ENCODE measurements at regions not wholly inside any gene's neighbourhood (a gene's known extent, or its start where the extent isn't known, plus 50 kb on each side); places are given as distances from the start of the nearest gene placed in this dataset.

DNA sequence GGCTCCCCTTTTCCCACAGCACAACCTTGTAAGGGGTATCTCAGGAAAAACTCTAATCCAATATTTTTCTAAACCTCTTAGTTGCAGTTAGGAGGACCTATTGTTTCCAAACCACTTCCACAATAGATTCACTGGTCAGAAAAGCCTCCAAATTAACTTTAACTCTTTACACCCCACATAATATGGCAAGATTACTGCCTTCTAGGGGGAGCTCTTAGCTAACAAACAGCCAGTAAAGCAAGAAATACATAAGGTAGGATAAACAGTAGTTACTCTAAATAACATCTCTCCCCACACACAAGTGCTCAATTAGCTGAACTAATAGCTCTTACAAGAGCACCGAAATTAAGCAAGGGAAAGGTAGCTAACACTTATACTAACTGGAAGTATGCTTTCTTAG, 192.1 kb upstream of the KIF2B start:
- 60 to 67% methylated on average over 1 of the region's 1 CpG for WGBS, 2 donors
- no peaks in the 10 kb centered on the region for H3K27me3 ChIP-seq
- no peaks in the 10 kb centered on the region for H3K36me3 ChIP-seq
- H3K4me1 ChIP-seq, result no peaks in the 10 kb centered on the region
- intact Hi-C loops (cut with DNase I), result no loop called here
- TF ChIP-seq, protein P1, sequence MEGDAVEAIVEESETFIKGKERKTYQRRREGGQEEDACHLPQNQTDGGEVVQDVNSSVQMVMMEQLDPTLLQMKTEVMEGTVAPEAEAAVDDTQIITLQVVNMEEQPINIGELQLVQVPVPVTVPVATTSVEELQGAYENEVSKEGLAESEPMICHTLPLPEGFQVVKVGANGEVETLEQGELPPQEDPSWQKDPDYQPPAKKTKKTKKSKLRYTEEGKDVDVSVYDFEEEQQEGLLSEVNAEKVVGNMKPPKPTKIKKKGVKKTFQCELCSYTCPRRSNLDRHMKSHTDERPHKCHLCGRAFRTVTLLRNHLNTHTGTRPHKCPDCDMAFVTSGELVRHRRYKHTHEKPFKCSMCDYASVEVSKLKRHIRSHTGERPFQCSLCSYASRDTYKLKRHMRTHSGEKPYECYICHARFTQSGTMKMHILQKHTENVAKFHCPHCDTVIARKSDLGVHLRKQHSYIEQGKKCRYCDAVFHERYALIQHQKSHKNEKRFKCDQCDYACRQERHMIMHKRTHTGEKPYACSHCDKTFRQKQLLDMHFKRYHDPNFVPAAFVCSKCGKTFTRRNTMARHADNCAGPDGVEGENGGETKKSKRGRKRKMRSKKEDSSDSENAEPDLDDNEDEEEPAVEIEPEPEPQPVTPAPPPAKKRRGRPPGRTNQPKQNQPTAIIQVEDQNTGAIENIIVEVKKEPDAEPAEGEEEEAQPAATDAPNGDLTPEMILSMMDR (IDR thresholded peaks at IDR 0.05), result no peak
- TF ChIP-seq POLR2A (IDR thresholded peaks at IDR 0.05), result no peak
- H3K4me3 ChIP-seq (replicated peaks in 1 of 3), result no peak overlapping the region
- no peak for DNase-seq
- H3K27ac ChIP-seq, result no peak overlapping the region
- no peaks in the 10 kb centered on the region for H3K9me3 ChIP-seq

DNA sequence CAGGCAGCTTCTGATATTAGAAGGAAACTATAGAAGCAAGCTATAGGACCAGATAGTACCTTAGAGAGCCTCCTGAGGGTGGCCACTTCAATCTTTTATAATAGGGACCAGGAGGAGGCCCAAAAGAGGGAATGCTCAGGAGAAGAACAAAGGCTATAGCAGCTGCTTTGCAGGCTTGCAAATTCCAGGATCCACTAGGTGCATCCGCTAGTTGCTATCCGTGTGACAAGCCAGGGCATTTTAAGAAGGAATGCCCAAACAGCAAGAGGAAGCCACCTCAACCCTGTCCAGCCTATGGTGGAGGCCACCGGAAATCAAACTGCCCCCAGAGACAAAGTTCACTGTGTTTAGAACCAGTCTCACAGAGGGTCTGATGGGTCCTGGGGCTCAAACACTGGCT, 192.6 kb upstream of the KIF2B start:
- H3K9me3 ChIP-seq, result no peaks in the 10 kb centered on the region
- no peak overlapping the region for H3K4me3 ChIP-seq (replicated peaks in 1 of 3)
- no peaks in the 10 kb centered on the region for H3K27me3 ChIP-seq
- H3K4me1 ChIP-seq, result no peaks in the 10 kb centered on the region
- intact Hi-C loops (cut with DNase I), result no loop called here
- H3K27ac ChIP-seq, result no peak overlapping the region
- no peaks in the 10 kb centered on the region for H3K36me3 ChIP-seq
- TF ChIP-seq POLR2A (IDR thresholded peaks at IDR 0.05), result no peak
- TF ChIP-seq, protein P1 (IDR thresholded peaks at IDR 0.05), result no peak
- 67 to 71% methylated on average over 3 of the region's 3 CpGs for WGBS, 2 donors
- DNase-seq, result no peak

DNA sequence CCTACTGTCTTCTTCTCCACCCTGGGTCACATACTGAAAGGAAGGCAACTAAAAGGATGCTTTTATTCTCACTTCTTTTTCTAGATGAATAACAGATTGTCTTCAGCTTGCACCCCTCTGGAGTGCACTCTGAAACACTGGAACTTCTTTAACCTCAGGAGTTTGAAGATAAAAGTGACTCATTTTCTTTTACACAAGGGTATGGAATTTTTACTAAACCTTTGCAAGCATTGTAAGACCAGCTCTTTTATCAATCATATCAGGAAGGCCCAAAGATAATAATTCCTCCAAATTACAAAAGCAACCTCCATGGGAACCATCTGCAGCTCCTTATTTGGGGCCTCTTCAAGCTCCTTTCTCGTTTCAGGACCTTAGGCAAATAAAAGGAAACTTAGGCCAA, 193.5 kb upstream of the KIF2B start:
- WGBS, 2 donors, result 57 to 62% methylated on average over 1 of the region's 1 CpG
- Histone ChIP-seq H3K9me3 (no peaks in the 10 kb centered on the region), H3K36me3 (no peaks in the 10 kb centered on the region), H3K4me1 (no peaks in the 10 kb centered on the region), H3K27me3 (no peaks in the 10 kb centered on the region), H3K27ac (no peak overlapping the region), H3K4me3 (replicated peaks in 1 of 3) (no peak overlapping the region)
- no peak for DNase-seq
- TF ChIP-seq POLR2A (IDR thresholded peaks at IDR 0.05), result no peak
- TF ChIP-seq, protein P1 (IDR thresholded peaks at IDR 0.05), result no peak
- intact Hi-C loops (cut with DNase I), result no loop called here

DNA sequence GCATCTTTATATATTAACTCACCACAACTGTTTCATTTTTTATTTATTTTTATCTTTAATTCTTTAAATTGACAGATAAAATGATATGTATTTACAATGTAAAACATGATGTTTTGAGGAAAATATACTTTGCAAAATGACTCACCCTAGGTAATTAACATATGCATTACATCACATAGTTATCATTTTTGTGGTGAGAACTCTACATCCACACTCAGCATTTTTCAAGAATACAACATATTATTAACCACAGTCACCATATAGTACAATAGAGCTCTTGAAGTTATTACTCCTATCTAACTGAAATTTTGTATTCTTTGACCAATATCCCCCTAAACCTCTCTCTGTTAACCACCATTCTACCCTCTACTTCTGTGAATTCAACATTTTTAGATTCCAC, 194.7 kb upstream of the KIF2B start:
- intact Hi-C loops (cut with DNase I), result no loop called here

DNA sequence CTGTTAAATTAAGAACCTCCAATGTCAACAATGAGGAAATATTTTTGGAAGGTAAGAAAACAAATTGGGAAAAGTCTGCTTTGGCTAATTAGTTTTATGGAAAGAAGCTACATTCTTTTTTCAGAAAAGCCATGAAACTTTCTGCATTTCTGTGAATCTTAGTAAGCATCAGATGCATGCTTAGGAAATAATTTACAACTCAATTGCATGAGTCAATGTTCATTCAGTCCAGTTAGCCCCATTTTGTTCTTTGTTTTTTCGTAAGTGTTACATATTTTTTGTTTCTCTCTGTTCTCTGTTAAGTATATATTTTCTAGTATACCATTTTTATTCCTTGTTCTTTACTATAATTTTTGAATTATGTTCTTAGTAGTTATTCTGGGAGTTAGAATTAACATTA, 195.2 kb upstream of the KIF2B start:
- no peak for DNase-seq
- Histone ChIP-seq H3K36me3 (no peaks in the 10 kb centered on the region), H3K4me1 (no peaks in the 10 kb centered on the region), H3K27ac (no peak overlapping the region), H3K4me3 (replicated peaks in 1 of 3) (no peak overlapping the region), H3K27me3 (no peaks in the 10 kb centered on the region), H3K9me3 (no peaks in the 10 kb centered on the region)
- WGBS, 2 donors, result 77 to 79% methylated on average over 1 of the region's 1 CpG
- intact Hi-C loops (cut with DNase I), result no loop called here
- TF ChIP-seq, protein P1 (IDR thresholded peaks at IDR 0.05), result no peak
- TF ChIP-seq POLR2A (IDR thresholded peaks at IDR 0.05), result no peak

More for the DNA sequence above, 194.7 kb upstream of the KIF2B start:
- no peak overlapping the region for H3K4me3 ChIP-seq (replicated peaks in 1 of 3)
- H3K9me3 ChIP-seq, result no peaks in the 10 kb centered on the region
- no peak for TF ChIP-seq POLR2A (IDR thresholded peaks at IDR 0.05)
- TF ChIP-seq, protein P1 (IDR thresholded peaks at IDR 0.05), result no peak
- no peaks in the 10 kb centered on the region for H3K36me3 ChIP-seq
- H3K4me1 ChIP-seq, result no peaks in the 10 kb centered on the region
- H3K27ac ChIP-seq, result no peak overlapping the region
- H3K27me3 ChIP-seq, result no peaks in the 10 kb centered on the region
- no peak for DNase-seq

Measured in thyroid gland (tissue), 4 donors.